ENCODE measurements at regions not wholly inside any gene's neighbourhood (a gene's known extent, or its start where the extent isn't known, plus 50 kb on each side); places are given as distances from the start of the nearest gene placed in this dataset.

- TF ChIP-seq CTCF (IDR thresholded peaks at IDR 0.05; ENCODE audit: insufficient read depth, low read depth, low read length), result no peak
- TF ChIP-seq EZH2 (IDR thresholded peaks at IDR 0.05; ENCODE audit: insufficient read depth, low read length), result no peak
These were observed 57.5 kb downstream of the MAGEF1 start for GRCh38 chr3:184654375-184654774.
